GM18907 (cell line): ENCODE measurements at regions not wholly inside any gene's neighbourhood (a gene's known extent, or its start where the extent isn't known, plus 50 kb on each side); places are given as distances from the start of the nearest gene placed in this dataset.

Experiments
- ATAC-seq: cut with Tn5 transposase; IDR thresholded peaks from one replicate; pipeline ENCODE4 v1.9.1; 2021; ENCODE audit warnings: mild to moderate bottlenecking, moderate library complexity; ENCODE audit not compliant: unreplicated experiment

DNA sequence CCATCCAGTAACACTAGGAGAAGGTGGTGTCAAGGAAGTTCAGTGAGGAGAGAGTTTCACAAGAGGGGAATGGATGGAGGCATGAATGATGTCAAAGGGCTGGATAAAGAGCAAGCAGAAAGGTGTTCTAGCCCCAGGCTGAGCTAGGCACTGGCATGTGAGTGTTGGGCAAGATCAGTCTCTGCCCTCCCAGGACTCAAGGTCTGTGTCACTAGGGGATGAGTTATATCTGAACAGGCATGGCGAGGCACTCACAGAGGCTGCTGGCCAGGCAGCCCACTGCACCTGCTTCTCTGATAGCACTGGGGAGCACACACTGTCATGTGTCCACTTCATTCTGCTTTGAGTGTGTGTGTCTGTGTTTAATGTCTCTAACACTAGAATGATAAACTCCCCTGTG lies 903.8 kb downstream of the BCL11B start:
- no peak for ATAC-seq

DNA sequence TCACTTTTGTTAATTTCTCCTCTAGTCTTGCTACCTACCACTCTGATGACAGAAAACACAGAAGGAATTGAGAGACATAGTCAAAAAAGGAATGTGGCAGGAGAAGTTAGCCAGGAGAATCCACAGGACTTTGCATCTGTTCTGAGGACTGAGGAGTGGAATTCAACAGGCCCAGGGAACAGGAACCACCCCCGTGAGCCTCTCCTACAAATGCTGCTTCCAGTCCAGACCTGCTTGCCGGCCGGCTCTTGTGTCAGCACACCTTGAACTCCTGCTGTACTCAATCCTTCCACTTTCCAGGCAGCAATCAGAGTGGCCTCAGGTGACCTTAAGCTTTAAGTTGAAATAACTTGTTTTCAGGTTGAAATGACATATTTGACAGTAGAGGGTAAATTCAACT lies 903.1 kb downstream of the BCL11B start:
- ATAC-seq: no peak

DNA sequence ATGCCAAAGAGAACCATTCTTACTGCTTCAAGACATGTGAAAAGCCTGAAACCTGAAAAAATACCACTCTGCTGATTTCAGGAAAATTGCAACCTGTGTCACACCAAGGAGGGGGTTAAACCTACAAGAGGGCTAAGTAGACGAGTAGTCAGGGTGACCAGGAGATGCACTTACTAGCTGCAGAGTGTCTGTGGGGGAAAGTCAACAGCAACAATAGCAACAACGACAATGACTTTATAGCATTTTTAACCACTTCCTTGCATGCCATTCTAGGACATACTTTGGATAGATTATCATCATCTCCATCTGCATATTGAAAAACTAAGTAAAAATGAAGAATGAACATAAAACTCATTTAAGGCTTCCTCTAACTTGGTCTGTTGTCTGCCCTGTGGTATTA lies 902.7 kb downstream of the BCL11B start:
- no peak for ATAC-seq

DNA sequence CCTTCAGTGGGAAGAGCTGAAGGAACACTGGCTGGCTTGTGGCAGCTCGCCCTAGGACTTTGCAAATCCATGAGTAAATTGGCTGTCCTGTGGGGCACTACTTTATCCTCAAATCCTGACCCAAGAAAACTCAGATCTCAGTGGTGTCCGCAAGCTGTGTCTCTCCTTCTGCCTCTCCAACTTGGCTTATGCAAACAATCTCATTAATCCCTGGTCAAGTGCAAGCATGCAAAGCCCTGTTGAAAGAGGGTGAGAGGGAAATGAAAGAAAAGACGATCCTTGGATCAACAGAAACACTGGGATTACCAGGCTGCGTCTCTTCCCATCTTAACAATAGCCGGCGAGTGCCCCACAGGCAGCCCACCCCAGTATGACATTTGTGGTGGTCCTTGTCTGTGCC lies 901.6 kb downstream of the BCL11B start:
- ATAC-seq: no peak

DNA sequence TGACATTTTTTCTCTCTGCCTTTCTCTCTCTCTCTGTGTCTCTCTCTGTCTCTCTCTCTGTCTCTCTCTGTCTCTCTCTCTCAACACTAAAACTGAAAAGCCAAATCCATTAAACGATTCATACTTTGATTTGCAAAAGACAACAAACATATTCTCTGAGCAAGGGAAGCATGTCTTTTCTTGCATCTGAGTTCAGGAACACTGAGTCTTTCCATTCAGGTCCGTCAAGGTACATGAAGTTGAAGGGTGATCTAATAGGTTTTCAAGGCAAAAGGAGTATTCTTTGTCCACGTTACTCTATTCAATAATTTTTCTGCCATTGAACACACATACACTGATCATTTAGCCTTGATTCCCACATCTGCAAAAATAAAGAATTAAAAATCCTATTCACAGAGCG lies 900.9 kb downstream of the BCL11B start:
- no peak for ATAC-seq

DNA sequence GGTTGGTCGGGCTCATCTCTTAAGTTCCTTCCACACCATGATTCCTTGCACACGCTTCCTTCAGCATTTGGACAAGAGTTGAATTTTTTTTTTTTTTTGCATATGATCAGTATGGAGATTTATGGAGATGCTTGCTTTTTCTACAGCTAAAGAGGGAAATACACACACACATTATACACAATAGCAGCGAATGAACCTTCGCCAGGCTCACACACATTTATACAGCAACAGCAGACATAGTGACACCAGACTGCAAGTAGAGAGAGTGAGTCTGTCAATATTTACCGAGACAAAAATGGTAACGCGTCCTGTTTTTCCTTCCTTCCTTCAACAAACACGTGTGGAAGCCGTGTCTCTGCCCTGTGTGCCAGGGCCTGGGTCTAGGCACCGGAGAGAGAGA lies 897.9 kb downstream of the BCL11B start:
- no peak for ATAC-seq

DNA sequence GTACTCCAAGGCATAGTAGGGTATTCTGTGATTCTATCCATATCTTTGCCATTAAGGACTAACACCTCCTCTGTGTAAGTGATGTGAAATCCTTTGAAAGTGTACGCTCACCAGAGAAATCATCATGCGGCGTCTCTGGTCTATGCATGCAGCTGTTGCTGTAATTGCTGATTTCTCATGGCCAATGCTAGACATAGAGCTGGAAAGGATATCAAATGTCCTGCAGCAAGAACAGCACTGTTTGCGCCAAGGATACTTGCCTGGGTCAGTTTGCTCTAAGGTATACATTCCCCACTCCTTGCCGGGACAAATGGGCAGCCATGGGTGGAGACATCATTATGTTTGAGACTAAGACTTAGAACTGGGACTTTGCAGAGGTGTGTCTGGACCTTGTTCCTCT lies 896.4 kb downstream of the BCL11B start:
- ATAC-seq: no peak

DNA sequence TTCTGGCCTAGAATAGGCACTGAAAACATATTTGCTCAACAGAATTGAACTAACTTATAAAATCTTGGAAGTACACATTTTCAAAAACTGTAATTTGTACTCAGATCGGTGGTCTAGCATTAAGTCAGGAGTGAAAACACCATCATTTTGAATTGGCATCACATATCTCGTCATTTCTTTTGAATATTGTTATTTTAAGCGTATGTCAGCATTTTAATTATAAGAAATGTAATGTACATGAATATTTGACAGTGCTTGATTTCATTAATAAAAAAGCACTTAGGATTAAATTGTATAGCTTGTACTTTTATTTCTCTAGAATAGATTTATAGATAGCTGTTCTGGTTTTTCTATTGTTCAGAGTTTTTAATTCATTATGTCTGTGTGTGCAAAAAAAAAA lies 892.2 kb downstream of the BCL11B start:
- no peak for ATAC-seq

DNA sequence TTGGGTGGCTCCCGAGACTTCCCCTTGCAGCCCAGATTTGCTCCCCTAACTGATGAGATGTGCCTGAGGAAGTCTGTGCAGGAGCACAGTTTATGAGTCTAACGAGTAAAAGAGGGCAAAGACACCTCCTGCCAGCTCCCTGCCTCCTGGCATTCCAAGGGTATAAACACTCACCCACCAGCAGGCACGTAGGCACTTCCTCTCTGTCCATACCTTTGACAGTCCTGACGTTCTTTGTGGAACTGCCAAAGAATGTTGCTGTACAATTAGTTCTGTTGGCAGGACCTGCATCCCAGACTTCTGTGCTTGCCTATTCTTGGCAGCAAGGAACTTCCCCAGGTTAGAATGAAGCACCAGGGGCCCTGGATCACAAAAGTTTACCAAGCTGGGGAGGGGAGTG lies 889.3 kb downstream of the BCL11B start:
- no peak for ATAC-seq

DNA sequence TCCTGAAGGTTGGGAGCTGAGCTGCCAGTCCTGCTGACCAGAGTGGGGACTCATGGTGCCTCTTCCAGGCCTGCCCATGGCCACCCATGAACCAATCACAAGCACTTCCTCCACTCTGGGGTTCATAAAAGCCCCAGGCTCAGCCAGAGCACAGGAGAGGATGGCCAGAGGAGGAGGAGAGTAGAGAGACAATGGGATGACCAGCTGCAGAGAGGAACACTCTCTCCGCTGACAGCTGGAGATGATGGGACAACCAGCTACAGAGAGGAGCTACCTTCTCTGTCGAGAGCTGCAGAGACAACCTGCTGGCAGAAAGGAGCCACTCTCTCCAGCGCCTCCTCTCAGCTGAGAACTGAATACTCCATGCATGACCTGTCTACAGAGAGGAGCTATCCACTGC lies 886.1 kb downstream of the BCL11B start:
- no peak for ATAC-seq

DNA sequence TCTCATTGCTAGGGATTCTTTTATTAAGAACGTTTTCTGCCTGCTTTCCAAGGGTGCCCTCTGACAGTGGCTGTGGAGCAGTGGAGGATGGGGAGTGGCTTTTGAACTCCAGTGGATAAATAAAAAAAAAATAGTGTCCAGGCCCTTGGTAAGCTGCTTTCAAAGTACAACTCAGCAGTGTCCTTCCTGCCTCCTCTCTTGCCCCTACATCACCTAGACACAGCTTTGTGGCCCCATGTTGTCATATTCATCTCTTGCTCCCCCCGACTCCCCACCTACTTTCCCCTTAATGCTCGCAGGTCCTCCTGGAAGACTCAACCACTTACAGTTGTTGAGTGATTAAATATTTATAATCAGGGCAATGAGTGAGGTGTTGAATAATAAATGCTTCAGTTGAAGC lies 880.9 kb downstream of the BCL11B start:
- ATAC-seq: no peak

DNA sequence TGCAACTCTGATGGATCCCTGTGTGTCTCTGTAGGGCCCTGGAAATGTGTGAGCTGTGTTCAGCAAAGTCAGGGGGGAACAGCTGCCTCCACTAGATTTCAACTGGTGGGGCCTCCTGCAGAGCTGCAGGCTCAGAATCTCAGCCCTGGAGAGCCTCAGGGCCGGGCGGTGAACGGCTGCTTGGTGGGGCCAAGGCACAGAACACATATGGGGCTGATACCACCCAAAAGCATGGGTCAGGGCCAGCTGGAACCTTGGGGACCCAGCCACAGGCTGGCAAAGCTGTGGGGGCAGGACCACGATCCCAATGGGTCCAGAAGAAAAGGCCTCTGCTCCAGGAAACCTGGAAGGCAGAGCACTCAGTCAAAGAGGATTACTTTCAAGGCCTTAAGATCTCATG lies 878.5 kb downstream of the BCL11B start:
- ATAC-seq: no peak

DNA sequence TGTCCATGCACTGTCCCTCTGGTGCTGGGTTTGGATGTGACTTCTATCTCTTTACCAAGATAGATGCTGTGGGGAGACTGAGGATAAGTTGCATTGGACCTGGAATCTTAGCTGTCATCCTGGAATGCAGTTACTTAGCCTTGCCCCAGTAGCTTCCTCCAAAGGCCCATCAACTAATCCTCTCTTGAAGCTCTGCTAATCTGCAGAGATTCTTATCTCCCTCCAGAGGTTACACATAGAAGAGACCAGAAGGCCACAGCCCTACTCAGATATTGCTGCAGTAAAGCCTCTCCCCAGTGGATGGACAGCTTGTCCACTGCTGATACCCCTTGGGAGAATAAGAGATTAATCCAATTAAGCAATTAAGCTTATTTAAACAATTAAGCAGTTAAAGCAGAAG lies 867.2 kb downstream of the BCL11B start:
- no peak for ATAC-seq

DNA sequence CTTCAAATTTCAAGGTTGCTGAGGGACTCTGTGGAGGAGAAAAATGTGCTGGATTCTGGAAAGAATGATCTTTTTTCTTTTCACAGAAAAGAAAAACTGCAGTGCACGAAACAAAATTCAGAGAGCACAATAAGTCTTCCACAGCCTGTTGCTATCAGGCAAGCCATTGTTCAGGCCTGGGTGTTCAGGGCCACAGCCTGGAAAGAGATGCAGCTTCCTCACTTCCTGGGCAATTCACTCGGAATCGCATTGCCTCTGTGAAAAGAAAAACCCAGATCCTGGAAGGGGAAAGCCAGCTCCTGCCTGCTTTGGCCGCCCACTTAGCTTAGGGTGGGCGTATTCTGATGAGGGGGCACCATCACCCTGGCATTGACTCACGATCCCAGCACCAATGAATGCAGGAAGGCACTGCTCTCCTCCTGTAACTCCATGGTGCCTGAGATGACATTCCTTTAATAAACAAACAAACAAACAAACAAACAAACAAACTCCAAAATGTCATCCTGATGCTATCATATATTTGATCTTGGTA lies 863.9 kb downstream of the BCL11B start:
- ATAC-seq: no peak

DNA sequence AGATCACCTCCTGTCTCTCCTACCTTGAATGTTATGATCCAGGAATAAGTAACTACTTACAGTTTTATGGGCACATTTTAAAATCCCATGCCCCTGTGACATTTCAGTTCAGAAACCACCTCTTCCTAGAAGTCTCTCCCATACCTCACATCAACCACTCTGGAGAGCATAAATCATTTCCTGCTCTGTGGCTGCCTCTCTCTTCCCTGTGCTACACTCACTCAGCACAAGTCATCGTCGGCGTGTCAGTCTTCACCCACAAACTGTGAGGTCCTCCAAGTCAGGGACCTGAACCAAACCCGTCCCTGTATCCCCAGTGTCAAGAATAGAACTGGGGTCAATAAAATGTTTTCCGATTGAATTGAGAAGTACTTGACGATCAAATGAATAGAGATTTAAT lies 863.3 kb downstream of the BCL11B start:
- no peak for ATAC-seq

DNA sequence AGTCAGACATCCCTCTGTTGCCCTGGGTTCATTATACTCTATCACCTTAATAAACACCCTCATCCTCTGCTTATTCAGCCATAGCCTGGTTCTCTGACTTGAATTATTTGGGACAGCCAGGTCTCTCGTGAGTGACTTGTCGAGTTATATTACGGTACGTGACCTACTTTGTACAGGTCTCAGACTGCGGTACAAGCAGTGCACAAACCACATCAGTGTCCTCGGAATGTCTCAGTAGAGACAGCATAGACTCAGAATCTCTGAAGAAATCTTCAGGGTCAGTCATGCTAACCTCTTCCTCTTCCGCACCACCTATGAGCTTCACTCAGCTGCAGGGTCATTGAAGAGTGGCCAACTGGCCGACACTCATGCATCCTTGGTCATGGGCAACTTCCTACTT lies 860.8 kb downstream of the BCL11B start:
- no peak for ATAC-seq

DNA sequence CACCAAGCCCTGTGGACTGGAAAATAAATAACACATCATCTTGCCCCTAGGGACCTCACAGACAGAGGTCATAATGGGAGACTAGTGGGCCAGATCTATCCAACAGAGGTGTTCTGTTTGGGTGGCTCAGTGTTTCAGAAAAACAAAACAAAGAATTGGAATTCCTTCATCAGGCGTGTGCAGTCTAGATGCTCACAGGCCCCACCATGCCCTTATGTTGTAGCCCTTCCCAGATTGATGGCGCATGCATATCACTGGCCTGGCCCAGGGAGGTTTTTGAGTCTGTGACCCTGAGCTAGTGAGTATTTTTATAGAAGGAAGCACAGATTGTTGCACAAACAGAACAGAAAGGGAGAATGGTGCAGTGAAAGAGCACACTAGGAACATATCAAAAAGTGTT lies 859.6 kb downstream of the BCL11B start:
- no peak for ATAC-seq

DNA sequence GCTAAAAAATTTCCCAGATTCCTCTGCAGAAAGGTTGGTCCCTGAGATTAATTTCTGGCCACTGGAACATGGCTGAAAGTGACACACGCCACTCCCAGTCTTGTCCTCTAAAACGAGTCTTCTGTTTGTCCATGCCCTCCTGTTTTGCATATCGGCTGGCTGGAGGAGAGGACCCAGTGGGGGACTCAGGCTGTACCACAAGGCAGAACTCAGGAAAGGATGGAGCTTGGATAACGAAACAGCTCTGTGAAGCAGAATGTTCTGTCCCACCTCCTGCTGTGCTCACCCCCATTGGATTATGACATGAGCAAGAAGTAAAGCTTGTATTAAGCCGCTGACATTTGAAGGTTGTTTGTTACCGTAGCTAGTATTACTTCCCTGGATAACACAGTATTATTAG lies 856.2 kb downstream of the BCL11B start:
- no peak for ATAC-seq

DNA sequence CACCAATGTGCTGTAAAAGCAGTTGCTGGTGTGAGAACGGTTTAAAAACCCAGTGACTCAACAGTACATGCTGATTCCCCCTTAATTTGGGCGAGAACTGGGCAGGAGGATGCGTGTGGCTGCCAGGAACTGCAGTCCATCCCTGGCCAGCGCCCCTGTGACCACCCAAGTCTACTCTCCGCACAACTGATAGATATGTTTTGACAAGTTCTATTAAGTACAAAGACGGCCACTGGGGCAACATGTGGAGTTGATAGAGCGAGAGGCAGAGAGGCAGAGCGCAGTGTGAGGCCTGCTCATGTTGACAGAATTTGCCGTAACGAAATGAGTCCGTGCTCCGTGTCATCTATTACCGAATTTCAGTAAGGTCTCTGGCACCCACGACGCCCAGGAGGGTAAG lies 855.0 kb downstream of the BCL11B start:
- no peak for ATAC-seq

DNA sequence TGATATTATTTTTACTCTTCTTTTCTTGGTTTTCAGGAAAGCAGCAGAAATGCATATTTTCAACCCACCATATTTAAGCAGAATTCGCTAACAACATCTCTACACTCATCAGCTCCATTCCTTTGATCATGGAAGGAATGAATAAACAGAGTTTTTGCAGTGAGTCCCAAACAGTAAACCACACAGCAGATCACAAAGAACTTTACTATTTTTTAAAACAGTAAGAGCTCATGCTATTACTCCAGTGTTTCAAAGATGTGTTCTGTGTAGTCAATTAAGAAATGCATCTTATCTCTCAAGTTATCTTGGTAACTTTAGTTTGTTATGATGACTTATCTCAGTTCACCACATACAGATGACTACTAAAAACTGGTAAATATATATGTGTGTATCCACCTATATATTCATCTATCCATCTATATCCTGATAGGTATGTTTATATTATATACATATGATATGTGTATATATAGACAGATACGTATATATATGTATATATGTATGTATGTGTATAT lies 843.5 kb downstream of the BCL11B start:
- ATAC-seq: no peak

DNA sequence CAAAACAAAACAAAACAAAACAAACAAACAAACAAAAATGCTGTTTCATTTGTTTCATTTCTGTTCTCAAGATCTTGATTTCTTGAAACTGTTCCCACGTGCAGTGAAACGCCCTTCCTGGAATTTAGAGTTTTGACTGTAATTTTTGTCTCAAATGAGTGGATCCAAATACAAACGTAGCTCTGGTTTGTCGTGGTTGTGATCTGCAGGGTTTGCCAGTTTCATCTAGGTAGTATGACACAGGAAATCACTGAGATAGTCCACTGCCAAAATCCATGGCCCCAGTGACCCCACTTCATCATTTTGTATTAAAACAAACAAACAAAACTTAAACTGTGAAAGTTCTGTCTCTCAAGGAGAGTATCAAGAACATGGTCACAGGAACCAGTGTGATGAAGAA lies 838.6 kb downstream of the BCL11B start:
- no peak for ATAC-seq

DNA sequence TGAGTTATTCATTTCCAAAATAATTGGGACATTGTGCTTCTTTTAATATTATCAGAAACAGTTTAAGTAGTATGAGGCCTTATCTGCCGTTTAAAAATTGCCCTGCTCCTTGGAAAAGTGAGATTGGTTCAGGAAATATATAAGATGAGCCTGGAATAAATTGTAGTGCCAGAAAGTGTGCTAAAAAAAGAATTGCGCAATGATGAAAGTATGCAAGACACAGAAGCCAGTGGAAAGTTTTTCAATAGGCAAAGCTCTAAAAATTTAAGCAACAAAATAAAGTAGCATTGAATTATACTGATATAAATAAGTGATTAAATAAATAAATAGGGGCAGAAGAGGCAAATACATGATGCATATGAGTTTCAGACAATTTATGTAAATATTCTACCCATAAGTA lies 834.9 kb downstream of the BCL11B start:
- ATAC-seq: no peak

DNA sequence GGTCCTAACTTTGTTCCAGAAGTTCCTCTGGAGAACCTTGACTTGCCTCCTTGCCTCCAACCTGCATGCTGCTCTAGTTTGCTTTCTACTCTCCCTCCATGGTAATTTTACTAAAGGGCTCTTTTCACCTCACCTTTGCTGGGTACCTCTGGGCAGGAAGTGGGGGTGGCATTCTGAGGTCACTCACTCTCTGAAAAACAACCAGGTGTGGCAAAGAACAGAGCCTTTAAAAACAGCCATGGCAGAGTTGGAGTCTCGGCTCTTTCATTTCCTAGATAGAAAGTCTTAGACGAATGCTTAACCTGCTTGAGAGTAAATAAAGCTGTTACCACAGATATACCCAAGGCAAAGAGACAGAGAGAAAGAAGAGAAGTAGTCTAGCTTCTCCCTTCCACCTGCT lies 827.9 kb downstream of the BCL11B start:
- ATAC-seq: no peak

DNA sequence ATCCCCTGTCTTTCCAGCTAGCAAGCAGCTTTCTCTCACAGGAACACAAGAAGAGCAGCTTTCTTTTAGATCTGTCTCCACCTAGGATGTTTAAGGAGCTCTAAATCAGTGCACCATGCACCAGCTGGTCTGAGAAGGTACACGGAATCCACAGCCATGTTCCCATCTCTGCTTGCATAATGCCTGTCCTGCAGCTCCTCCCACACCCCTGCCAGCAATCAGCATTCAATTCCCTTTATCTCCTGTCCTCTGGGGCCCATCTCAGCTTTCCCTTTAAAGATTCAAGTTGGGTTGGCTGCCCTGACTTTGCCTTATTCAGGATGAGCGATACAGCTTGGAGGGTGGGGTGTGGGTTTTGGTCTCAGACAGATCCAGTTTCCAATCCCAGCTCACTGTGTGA lies 826.3 kb downstream of the BCL11B start:
- ATAC-seq: no peak
